HG02642 (cell line): ENCODE measurements at regions not wholly inside any gene's neighbourhood (a gene's known extent, or its start where the extent isn't known, plus 50 kb on each side); places are given as distances from the start of the nearest gene placed in this dataset.
"Not testable (repeated sequence)": the region's sequence is repeated elsewhere in the genome, so short reads cannot be mapped to it uniquely, and the experiment has no call there.

Experiments used
- ATAC-seq: cut with Tn5 transposase; IDR thresholded peaks from one replicate; pipeline ENCODE4 v1.9.1; 2021; ENCODE audit warnings: mild to moderate bottlenecking; ENCODE audit not compliant: unreplicated experiment, poor library complexity

- ATAC-seq: no peak
Observed at GRCh38 chr4:66130042-66130441, 459.8 kb upstream of the EPHA5 start.

- ATAC-seq: no peak
Observed at GRCh38 chr4:66123831-66124413, 453.6 kb upstream of the EPHA5 start.

- no peak for ATAC-seq
Observed at GRCh38 chr4:66123190-66123589, 452.9 kb upstream of the EPHA5 start.

GRCh38 chr4:66115231-66115630, 444.9 kb upstream of the EPHA5 start:
- ATAC-seq: not testable (repeated sequence)

- ATAC-seq: no peak
Observed at GRCh38 chr4:66108898-66109297, 438.6 kb upstream of the EPHA5 start.

GRCh38 chr4:66097218-66097617, 426.9 kb upstream of the EPHA5 start:
- no peak for ATAC-seq

- ATAC-seq: no peak
Observed at GRCh38 chr4:66095065-66095464, 424.8 kb upstream of the EPHA5 start.

- ATAC-seq: no peak
Observed at GRCh38 chr4:66094070-66094469, 423.8 kb upstream of the EPHA5 start.

- no peak for ATAC-seq
Observed at GRCh38 chr4:66091786-66092185, 421.5 kb upstream of the EPHA5 start.

GRCh38 chr4:66073961-66074360, 403.7 kb upstream of the EPHA5 start:
- ATAC-seq: no peak

- no peak for ATAC-seq
Observed at GRCh38 chr4:66071911-66072310, 401.6 kb upstream of the EPHA5 start.

GRCh38 chr4:66062921-66063320, 392.6 kb upstream of the EPHA5 start:
- no peak for ATAC-seq

GRCh38 chr4:66062044-66062443, 391.8 kb upstream of the EPHA5 start:
- ATAC-seq: no peak

- ATAC-seq: no peak
Observed at GRCh38 chr4:66059556-66059955, 389.3 kb upstream of the EPHA5 start.

- no peak for ATAC-seq
Observed at GRCh38 chr4:66059136-66059535, 388.8 kb upstream of the EPHA5 start.

- no peak for ATAC-seq
Observed at GRCh38 chr4:66055999-66056398, 385.7 kb upstream of the EPHA5 start.

- ATAC-seq: no peak
Observed at GRCh38 chr4:66052426-66052825, 382.1 kb upstream of the EPHA5 start.

- no peak for ATAC-seq
Observed at GRCh38 chr4:66048861-66049260, 378.6 kb upstream of the EPHA5 start.

GRCh38 chr4:66045913-66046312, 375.6 kb upstream of the EPHA5 start:
- ATAC-seq: no peak

- ATAC-seq: no peak
Observed at GRCh38 chr4:66035701-66036100, 365.4 kb upstream of the EPHA5 start.

- ATAC-seq: no peak
Observed at GRCh38 chr4:66034671-66035070, 364.4 kb upstream of the EPHA5 start.

- no peak for ATAC-seq
Observed at GRCh38 chr4:66034262-66034661, 364.0 kb upstream of the EPHA5 start.

- ATAC-seq: no peak
Observed at GRCh38 chr4:66032571-66032970, 362.3 kb upstream of the EPHA5 start.
